ENCODE measurements at regions not wholly inside any gene's neighbourhood (a gene's known extent, or its start where the extent isn't known, plus 50 kb on each side); places are given as distances from the start of the nearest gene placed in this dataset.

DNA sequence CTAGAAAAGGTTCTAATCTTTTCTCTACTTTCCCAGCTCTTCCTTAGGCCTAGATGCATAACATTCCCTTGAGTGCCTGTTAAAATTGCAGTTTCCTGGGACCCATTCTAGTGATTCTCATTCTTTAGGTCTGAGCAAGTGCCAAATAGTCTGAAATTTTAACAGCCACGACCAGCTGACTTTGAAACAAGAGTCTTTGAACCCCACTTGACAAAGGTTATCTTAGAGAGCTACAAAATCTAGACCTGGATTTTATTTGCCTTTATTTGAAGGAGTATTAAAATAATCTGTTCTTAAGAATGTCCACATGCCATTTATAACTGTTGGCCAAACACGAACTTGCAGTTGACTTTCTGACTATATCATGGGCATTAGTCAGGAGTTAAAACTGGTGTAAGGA is 110.2 kb upstream of the LHCGR start:
- TF ChIP-seq GATA3 (IDR thresholded peaks at IDR 0.05; ENCODE audit: low read depth, low read length) (no peak), GATA2 (IDR thresholded peaks at IDR 0.05; ENCODE audit: low read depth, low read length) (no peak)
